IMR-90 (cell line): ENCODE measurements at regions not wholly inside any gene's neighbourhood (a gene's known extent, or its start where the extent isn't known, plus 50 kb on each side); places are given as distances from the start of the nearest gene placed in this dataset.

Experiments
- ATAC-seq: fragments of 200-7000 bp; cut with Tn5 transposase; 2 replicates; pipeline ENCODE4 v1.9.1; 2020; ENCODE audit warnings: low read depth, mild to moderate bottlenecking, moderate library complexity
- BruUV-seq: library from RNA; stranded (reverse); fragments of 400-500 nt; replicated peaks from 2 replicates; lab custom pipeline; 2021; lab: Mats Ljungman, UMichigan
- CTCF ChIA-PET: fragments of 300-600 bp; formaldehyde crosslinking; extraction: SDS; loops from one replicate; lab custom pipeline; 2021; ENCODE audit warnings: antibody characterized with exemption; lab: Yijun Ruan, JAX
- POLR2A ChIA-PET: fragments of 300-600 bp; sonication (Branson Sonifier 250); formaldehyde crosslinking; loops from one replicate; lab custom pipeline; 2022; ENCODE audit warnings: antibody characterized with exemption; ENCODE audit not compliant: unreplicated experiment; lab: Charles Lee
- DNase-seq: peaks from one replicate; pipeline ENCODE4 v3.0.0; 2013
- H2AFZ ChIP-seq: replicated peaks from 2 replicates; pipeline ENCODE3; 2013; ENCODE audit warnings: low read length, mild to moderate bottlenecking; ENCODE audit not compliant: poor library complexity
- H2AK5ac ChIP-seq: 2 replicates; pipeline ENCODE4 v1.6.1; 2013; ENCODE audit warnings: low read depth, low read length, inconsistent platforms
- H2AK9ac ChIP-seq: replicated peaks from 2 replicates; pipeline ENCODE3; 2013; ENCODE audit warnings: mild to moderate bottlenecking, low read depth, low read length, moderate library complexity; ENCODE audit not compliant: poor library complexity
- H2BK120ac ChIP-seq: 2 replicates; pipeline ENCODE4 v1.6.1; 2013; ENCODE audit warnings: low read depth, low read length, inconsistent platforms
- H2BK15ac ChIP-seq: 3 replicates; pipeline ENCODE4 v1.6.1; 2013; ENCODE audit warnings: low read depth, low read length, inconsistent platforms
- H2BK20ac ChIP-seq: 2 replicates; pipeline ENCODE4 v1.6.1; 2013; ENCODE audit warnings: low read depth, mild to moderate bottlenecking, inconsistent platforms, low read length, moderate library complexity
- H2BK5ac ChIP-seq: 2 replicates; pipeline ENCODE4 v1.6.1; 2013; ENCODE audit warnings: mild to moderate bottlenecking, low read depth, low read length, inconsistent platforms; ENCODE audit not compliant: poor library complexity, severe bottlenecking
- H3K14ac ChIP-seq: replicated peaks from 2 replicates; pipeline ENCODE4 v1.6.1; 2013; ENCODE audit warnings: low read depth, low read length, inconsistent platforms
- H3K18ac ChIP-seq: 2 replicates; pipeline ENCODE4 v1.6.1; 2013; ENCODE audit warnings: low read depth, low read length, control low read depth
- H3K23ac ChIP-seq: 2 replicates; pipeline ENCODE4 v1.6.1; 2013; ENCODE audit warnings: low read depth, low read length, inconsistent platforms
- H3K27ac ChIP-seq: 2 replicates; pipeline ENCODE4 v1.5.1; 2013; ENCODE audit warnings: mild to moderate bottlenecking, control low read depth, low read length; ENCODE audit not compliant: insufficient read depth
- H3K27me3 ChIP-seq: 2 replicates; pipeline ENCODE4 v1.6.1; 2013; ENCODE audit warnings: low read length; ENCODE audit not compliant: control insufficient read depth, insufficient read depth
- H3K36me3 ChIP-seq: 2 replicates; pipeline ENCODE4 v1.6.1; 2013; ENCODE audit warnings: low read length, mixed read lengths; ENCODE audit not compliant: control insufficient read depth, insufficient read depth
- H3K4ac ChIP-seq: 2 replicates; pipeline ENCODE4 v1.6.1; 2013; ENCODE audit warnings: low read depth, low read length, inconsistent platforms
- H3K4me1 ChIP-seq: 2 replicates; pipeline ENCODE4 v1.6.1; 2013; ENCODE audit warnings: low read length, mixed read lengths; ENCODE audit not compliant: control insufficient read depth, insufficient read depth
- H3K4me2 ChIP-seq: 2 replicates; pipeline ENCODE4 v1.6.1; 2013; ENCODE audit warnings: low read depth, mild to moderate bottlenecking, control low read depth, low read length, moderate library complexity
- H3K4me3 ChIP-seq: 2 replicates; pipeline ENCODE4 v1.5.1; 2013; ENCODE audit warnings: low read depth, mild to moderate bottlenecking, control low read depth, low read length, moderate library complexity; ENCODE audit not compliant: insufficient read depth
- H3K56ac ChIP-seq: 2 replicates; pipeline ENCODE4 v1.6.1; 2013; ENCODE audit warnings: low read length, inconsistent platforms; ENCODE audit not compliant: insufficient read depth; ENCODE audit errors: extremely low read depth
- H3K79me1 ChIP-seq, 2 experiments: 2 replicates each; pipeline ENCODE4 v1.6.1; 2013; ENCODE audit warnings: low read length in 2 of 2, inconsistent platforms in 1 of 2, low read depth in 1 of 2
- H3K9ac ChIP-seq: 2 replicates; pipeline ENCODE4 v1.6.1; 2013; ENCODE audit warnings: low read depth, low read length, control low read depth
- H3K9me1 ChIP-seq: 2 replicates; pipeline ENCODE4 v1.6.1; 2013; ENCODE audit warnings: low read length, inconsistent platforms; ENCODE audit not compliant: insufficient read depth
- H3K9me3 ChIP-seq: 2 replicates; pipeline ENCODE4 v1.6.1; 2013; ENCODE audit warnings: low read length; ENCODE audit not compliant: control insufficient read depth, insufficient read depth
- H4K20me1 ChIP-seq: 2 replicates; pipeline ENCODE4 v1.6.1; 2013; ENCODE audit warnings: low read length, inconsistent platforms; ENCODE audit not compliant: insufficient read depth
- H4K5ac ChIP-seq: 2 replicates; pipeline ENCODE4 v1.6.1; 2013; ENCODE audit warnings: mild to moderate bottlenecking, low read depth, low read length, control low read depth
- H4K8ac ChIP-seq, 2 experiments: 2 replicates each; pipeline ENCODE4 v1.6.1; 2013; ENCODE audit warnings: low read depth in 2 of 2, low read length in 2 of 2, control low read depth in 1 of 2, inconsistent platforms in 1 of 2
- H4K91ac ChIP-seq: 2 replicates; pipeline ENCODE4 v1.6.1; 2013; ENCODE audit warnings: low read depth, low read length, inconsistent platforms; ENCODE audit not compliant: insufficient read depth
- CTCF ChIP-seq: conservative IDR thresholded peaks from 2 replicates; pipeline ENCODE4 v1.5.1; 2012; ENCODE audit warnings: mild to moderate bottlenecking, low read depth, low read length, improper control_type of control experiment
- NFE2L2 ChIP-seq: fragments of 150-350 bp; IDR thresholded peaks from 2 replicates; pipeline ENCODE4 v1.6.1; 2016; ENCODE audit warnings: low read depth, mild to moderate bottlenecking, low read length
- RAD21 ChIP-seq: IDR thresholded peaks from 2 replicates; pipeline ENCODE4 v1.6.1; 2012; ENCODE audit warnings: low read length, improper control_type of control experiment
- SMC3 ChIP-seq: fragments of 150-350 bp; IDR thresholded peaks from 2 replicates; pipeline ENCODE4 v1.6.1; 2016; ENCODE audit warnings: low read depth, mild to moderate bottlenecking, antibody characterized with exemption, low read length, moderate library complexity
- WGBS, 2 experiments: methylation state at CpG; one replicate each; pipeline versions ENCODE4 v1.1.5 to v1.1.7; 2013; ENCODE audit warnings: missing lambda C conversion rate in 2 of 2; ENCODE audit not compliant: insufficient read length in 1 of 2; ENCODE audit errors: extremely low coverage in 2 of 2; 5-methylcytosine and 5-hydroxymethylcytosine counted together
- dilution Hi-C: fragments of 300-500 bp; cut with HindIII; formaldehyde crosslinking; loops from one replicate; pipeline ENCODE4 v1.14.3; 2018; ENCODE audit warnings: low sequenced_read_pairs; ENCODE audit not compliant: unreplicated experiment
- in situ Hi-C: fragments of 300-500 bp; cut with MboI; formaldehyde crosslinking; loops from 3 replicates; pipeline ENCODE4 v1.14.3; 2019; ENCODE audit warnings: low sequenced_read_pairs, inconsistent platforms, mixed read lengths
- intact Hi-C: fragments of 100-400 bp; cut with micrococcal nuclease; formaldehyde crosslinking; loops from 2 replicates; pipeline ENCODE4 v1.10.0; 2022

- Histone ChIP-seq H3K14ac (no peak overlapping the region), H2BK20ac (no peak overlapping the region), H2BK5ac (no peak overlapping the region), H3K9ac (no peak overlapping the region), H3K9me1 (no peaks in the 10 kb centered on the region), H3K23ac (no peak overlapping the region), H4K91ac (no peak overlapping the region), H2BK15ac (no peak overlapping the region), H3K4me1 (no peaks in the 10 kb centered on the region), H2AK5ac (no peak overlapping the region), H2AFZ (no peak overlapping the region), H4K8ac (no peak overlapping the region), H2AK9ac (no peak overlapping the region), H3K56ac (no peak overlapping the region), H3K79me1 (no peaks in the 10 kb centered on the region), H3K4me3 (no peak overlapping the region), H3K18ac (no peak overlapping the region), H4K5ac (no peak overlapping the region), H3K27ac (no peak overlapping the region), H2BK120ac (no peak overlapping the region), H3K4ac (no peak overlapping the region), H3K9me3 (no peaks in the 10 kb centered on the region), H3K36me3 (no peaks in the 10 kb centered on the region), H4K20me1 (no peaks in the 10 kb centered on the region), H3K27me3 (no peaks in the 10 kb centered on the region), H3K4me2 (no peak overlapping the region)
- POLR2A ChIA-PET, result no interaction called here
- no peak for ATAC-seq
- TF ChIP-seq RAD21, result no peak
- TF ChIP-seq NFE2L2, result no peak
- TF ChIP-seq CTCF, result no peak
- no peak for TF ChIP-seq SMC3
- CTCF ChIA-PET, result no interaction called here
- dilution Hi-C loops, result no loop called here
- in situ Hi-C loops, result no loop called here
- BruUV-seq, result no TSS peak
- intact Hi-C loops, result no loop called here
- no CpG with 5 or more reads among the region's 1 CpG for WGBS, 2 experiments
- DNase-seq, result no peak
Observed at GRCh38 chr2:211114826-211115455, 558.5 kb downstream of the CPS1 start.
